ENCODE measurements at regions not wholly inside any gene's neighbourhood (a gene's known extent, or its start where the extent isn't known, plus 50 kb on each side); places are given as distances from the start of the nearest gene placed in this dataset.

GRCh38 chr7:119436882-119437281 is 836.1 kb upstream of the KCND2 start:
- TF ChIP-seq CTCF (conservative IDR thresholded peaks at IDR 0.05) = no peak
- no peak for DNase-seq (ENCODE audit: extremely low spot score, unreplicated experiment)
- Mint-ChIP-seq H3K4me1 (ENCODE audit: unreplicated experiment) (no peaks in the 10 kb centered on the region), H3K4me3 (no peak overlapping the region), H3K27ac (no peak overlapping the region), H3K36me3 (no peaks in the 10 kb centered on the region), H3K27me3 (no peaks in the 10 kb centered on the region), H3K9me3 (no peaks in the 10 kb centered on the region)

GRCh38 chr7:119438315-119438714 is 834.7 kb upstream of the KCND2 start:
- TF ChIP-seq CTCF (conservative IDR thresholded peaks at IDR 0.05) = no peak
- Mint-ChIP-seq H3K27me3 (no peaks in the 10 kb centered on the region), H3K36me3 (no peaks in the 10 kb centered on the region), H3K4me3 (no peak overlapping the region), H3K27ac (no peak overlapping the region), H3K9me3 (no peaks in the 10 kb centered on the region), H3K4me1 (ENCODE audit: unreplicated experiment) (no peaks in the 10 kb centered on the region)
- DNase-seq (ENCODE audit: extremely low spot score, unreplicated experiment) = no peak

GRCh38 chr7:119439192-119439591 is 833.8 kb upstream of the KCND2 start:
- Mint-ChIP-seq H3K27ac (no peak overlapping the region), H3K9me3 (no peaks in the 10 kb centered on the region), H3K4me3 (no peak overlapping the region), H3K27me3 (no peaks in the 10 kb centered on the region), H3K4me1 (ENCODE audit: unreplicated experiment) (no peaks in the 10 kb centered on the region), H3K36me3 (no peaks in the 10 kb centered on the region)
- DNase-seq (ENCODE audit: extremely low spot score, unreplicated experiment) = no peak
- TF ChIP-seq CTCF (conservative IDR thresholded peaks at IDR 0.05) = no peak

- TF ChIP-seq CTCF (conservative IDR thresholded peaks at IDR 0.05) = no peak
- H3K9me3 Mint-ChIP-seq = no peaks in the 10 kb centered on the region
- DNase-seq (ENCODE audit: extremely low spot score, unreplicated experiment) = no peak
- H3K4me1 Mint-ChIP-seq (ENCODE audit: unreplicated experiment) = no peaks in the 10 kb centered on the region
- no peaks in the 10 kb centered on the region for H3K27me3 Mint-ChIP-seq
- H3K36me3 Mint-ChIP-seq = no peaks in the 10 kb centered on the region
- no peak overlapping the region for H3K4me3 Mint-ChIP-seq
- no peak overlapping the region for H3K27ac Mint-ChIP-seq
These were observed 820.6 kb upstream of the KCND2 start for GRCh38 chr7:119452401-119452800.

- no peaks in the 10 kb centered on the region for H3K27me3 Mint-ChIP-seq
- no peak for TF ChIP-seq CTCF (conservative IDR thresholded peaks at IDR 0.05)
- no peaks in the 10 kb centered on the region for H3K36me3 Mint-ChIP-seq
- H3K27ac Mint-ChIP-seq = no peak overlapping the region
- no peak overlapping the region for H3K4me3 Mint-ChIP-seq
- no peaks in the 10 kb centered on the region for H3K4me1 Mint-ChIP-seq (ENCODE audit: unreplicated experiment)
- no peaks in the 10 kb centered on the region for H3K9me3 Mint-ChIP-seq
- no peak for DNase-seq (ENCODE audit: extremely low spot score, unreplicated experiment)
These were observed 807.1 kb upstream of the KCND2 start for GRCh38 chr7:119465798-119466305.
